Astrocyte of the cerebellum (primary cell): ENCODE measurements at regions not wholly inside any gene's neighbourhood (a gene's known extent, or its start where the extent isn't known, plus 50 kb on each side); places are given as distances from the start of the nearest gene placed in this dataset.
"Not testable (repeated sequence)": the region's sequence is repeated elsewhere in the genome, so short reads cannot be mapped to it uniquely, and the experiment has no call there.

ENCODE experiments used
- DNase-seq: peaks from one replicate; pipeline ENCODE4 v3.0.0-alpha.2; 2011; ENCODE audit warnings: low read depth
- H3K4me3 ChIP-seq: 2 replicates; pipeline ENCODE4 v1.5.1; 2011; ENCODE audit warnings: mild to moderate bottlenecking, low read depth, low read length, moderate library complexity
- in situ Hi-C: cut with HindIII; loops from 2 replicates; pipeline ENCODE4 v1.10.0; 2017; ENCODE audit warnings: low sequenced_read_pairs
- TF ChIP-seq, protein P1 (sequence below): IDR thresholded peaks from 2 replicates; pipeline ENCODE4 v1.5.1; 2012; ENCODE audit warnings: low read length, low read depth, moderate library complexity, mild to moderate bottlenecking; ENCODE audit errors: missing control alignments

DNA sequence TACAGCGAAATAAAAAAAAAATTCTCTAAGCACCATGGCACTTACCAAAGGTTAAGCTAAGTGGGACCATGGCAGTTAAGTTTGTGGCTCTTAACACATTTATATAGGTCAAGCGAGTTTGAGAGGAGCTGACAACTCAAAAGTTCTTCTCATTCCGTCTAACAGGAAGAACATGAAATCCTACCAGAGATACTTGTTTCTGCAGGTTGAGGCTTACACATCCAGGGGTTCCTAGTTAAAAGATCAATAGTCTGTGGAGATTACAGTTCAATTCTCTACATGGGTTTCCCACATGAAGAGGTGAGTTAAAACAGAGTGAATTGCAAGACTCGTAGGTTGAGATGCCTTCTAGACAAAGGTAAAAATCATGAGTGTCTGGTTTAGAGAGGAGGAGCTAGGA is 142.6 kb downstream of the EMP1 start:
- H3K4me3 ChIP-seq, result no peak overlapping the region

DNA sequence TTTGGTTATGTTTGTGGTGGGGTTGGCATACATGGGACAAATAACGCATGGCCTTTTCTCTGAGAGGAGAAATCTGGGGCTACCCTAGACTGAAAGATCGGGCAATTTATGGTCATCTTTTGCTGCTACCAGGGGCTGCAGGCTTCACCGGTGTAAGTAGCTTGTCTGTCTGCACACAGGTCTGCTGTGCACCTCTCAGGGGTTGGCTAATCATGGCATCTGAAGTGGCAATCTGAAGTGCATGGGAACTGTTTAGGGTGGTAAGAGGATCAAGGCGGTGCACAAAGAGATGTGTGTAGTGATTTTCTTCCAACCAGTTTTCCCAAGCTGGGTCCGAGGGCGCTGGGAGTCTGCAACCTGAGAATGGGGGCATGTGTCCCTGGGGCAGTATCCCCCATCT is 141.3 kb downstream of the EMP1 start:
- in situ Hi-C loops, result no loop called here
- TF ChIP-seq, protein P1, sequence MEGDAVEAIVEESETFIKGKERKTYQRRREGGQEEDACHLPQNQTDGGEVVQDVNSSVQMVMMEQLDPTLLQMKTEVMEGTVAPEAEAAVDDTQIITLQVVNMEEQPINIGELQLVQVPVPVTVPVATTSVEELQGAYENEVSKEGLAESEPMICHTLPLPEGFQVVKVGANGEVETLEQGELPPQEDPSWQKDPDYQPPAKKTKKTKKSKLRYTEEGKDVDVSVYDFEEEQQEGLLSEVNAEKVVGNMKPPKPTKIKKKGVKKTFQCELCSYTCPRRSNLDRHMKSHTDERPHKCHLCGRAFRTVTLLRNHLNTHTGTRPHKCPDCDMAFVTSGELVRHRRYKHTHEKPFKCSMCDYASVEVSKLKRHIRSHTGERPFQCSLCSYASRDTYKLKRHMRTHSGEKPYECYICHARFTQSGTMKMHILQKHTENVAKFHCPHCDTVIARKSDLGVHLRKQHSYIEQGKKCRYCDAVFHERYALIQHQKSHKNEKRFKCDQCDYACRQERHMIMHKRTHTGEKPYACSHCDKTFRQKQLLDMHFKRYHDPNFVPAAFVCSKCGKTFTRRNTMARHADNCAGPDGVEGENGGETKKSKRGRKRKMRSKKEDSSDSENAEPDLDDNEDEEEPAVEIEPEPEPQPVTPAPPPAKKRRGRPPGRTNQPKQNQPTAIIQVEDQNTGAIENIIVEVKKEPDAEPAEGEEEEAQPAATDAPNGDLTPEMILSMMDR, result no peak
- DNase-seq, result no peak
- H3K4me3 ChIP-seq, result no peak overlapping the region

More for the DNA sequence above, 142.6 kb downstream of the EMP1 start:
- in situ Hi-C loops, result no loop called here
- DNase-seq, result no peak
- TF ChIP-seq, protein P1, result no peak

DNA sequence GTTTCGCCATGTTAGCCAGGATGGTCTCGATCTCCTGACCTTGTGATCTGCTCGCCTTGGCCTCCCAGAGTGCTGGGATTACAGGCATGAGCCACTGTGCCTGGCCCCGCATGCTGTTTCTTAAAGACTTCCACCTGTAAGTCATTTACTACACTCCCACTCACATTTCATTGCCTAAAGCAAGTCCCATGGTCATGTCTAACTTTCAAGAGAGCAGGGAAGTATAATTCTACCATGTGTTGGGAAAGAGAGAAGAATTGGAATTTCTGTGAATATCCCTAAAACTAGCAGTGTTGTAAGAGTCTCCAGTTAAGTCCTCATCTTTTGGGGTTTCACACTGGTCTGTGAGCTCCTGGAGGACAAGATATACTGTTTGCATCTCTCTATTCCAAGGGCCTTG is 139.7 kb downstream of the EMP1 start:
- H3K4me3 ChIP-seq, result no peak overlapping the region
- TF ChIP-seq, protein P1, result no peak
- in situ Hi-C loops, result no loop called here
- DNase-seq, result no peak

DNA sequence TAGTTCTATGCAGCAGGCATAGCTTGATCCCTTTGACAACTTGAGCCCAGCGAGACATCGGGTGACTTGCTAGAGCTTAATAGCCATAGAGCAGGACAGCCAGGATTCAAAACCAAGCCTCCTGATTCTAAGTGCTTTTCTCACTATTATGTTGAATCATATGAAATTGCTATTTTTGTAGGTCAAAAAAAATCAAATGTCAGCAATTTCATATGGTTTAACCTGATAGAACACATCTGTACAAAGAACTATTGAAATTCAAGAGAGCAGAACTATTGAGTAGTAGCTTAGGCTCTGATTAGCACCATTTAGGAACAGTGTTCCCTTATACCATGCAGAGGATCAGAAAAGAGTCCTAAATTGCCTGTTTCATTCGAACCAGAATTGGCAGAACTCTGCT is 132.0 kb downstream of the EMP1 start:
- in situ Hi-C loops, result no loop called here
- no peak for DNase-seq
- H3K4me3 ChIP-seq, result no peak overlapping the region
- TF ChIP-seq, protein P1, result no peak

DNA sequence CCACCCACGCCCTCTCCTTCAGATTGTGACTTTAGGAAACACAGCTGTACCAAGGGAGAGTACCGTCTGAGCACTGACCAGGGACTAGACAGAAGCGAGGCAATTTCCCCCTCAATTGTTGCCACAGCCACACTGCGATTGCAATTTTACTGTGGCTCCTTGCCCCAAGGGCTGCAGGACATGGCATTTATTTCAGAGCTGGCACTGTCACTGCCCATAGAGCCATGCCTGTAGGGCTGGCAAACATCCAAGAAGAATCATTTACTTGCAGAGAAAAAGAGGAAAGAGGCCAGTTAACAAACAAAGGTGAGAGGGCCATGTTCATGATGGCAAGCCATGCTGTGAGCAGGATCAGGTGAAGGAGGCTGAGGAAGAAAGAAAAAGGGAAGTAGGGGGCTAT is 129.6 kb downstream of the EMP1 start:
- no peak overlapping the region for H3K4me3 ChIP-seq
- TF ChIP-seq, protein P1, result no peak
- DNase-seq, result no peak
- in situ Hi-C loops, result no loop called here

DNA sequence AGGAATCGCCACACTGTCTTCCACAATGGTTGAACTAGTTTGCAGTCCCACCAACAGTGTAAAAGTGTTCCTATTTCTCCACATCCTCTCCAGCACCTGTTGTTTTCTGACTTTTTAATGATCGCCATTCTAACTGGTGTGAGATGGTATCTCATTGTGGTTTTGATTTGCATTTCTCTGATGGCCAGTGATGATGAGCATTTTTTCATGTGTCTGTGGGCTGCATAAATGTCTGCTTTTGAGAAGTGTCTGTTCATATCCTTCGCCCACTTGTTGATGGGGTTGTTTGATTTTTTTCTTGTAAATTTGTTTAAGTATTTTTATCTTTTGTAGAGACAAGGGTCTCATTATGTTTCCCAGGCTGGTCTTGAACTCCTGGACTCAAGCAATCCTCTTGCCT is 128.5 kb downstream of the EMP1 start:
- H3K4me3 ChIP-seq, DNase-seq, in situ Hi-C loops: not testable (repeated sequence)

DNA sequence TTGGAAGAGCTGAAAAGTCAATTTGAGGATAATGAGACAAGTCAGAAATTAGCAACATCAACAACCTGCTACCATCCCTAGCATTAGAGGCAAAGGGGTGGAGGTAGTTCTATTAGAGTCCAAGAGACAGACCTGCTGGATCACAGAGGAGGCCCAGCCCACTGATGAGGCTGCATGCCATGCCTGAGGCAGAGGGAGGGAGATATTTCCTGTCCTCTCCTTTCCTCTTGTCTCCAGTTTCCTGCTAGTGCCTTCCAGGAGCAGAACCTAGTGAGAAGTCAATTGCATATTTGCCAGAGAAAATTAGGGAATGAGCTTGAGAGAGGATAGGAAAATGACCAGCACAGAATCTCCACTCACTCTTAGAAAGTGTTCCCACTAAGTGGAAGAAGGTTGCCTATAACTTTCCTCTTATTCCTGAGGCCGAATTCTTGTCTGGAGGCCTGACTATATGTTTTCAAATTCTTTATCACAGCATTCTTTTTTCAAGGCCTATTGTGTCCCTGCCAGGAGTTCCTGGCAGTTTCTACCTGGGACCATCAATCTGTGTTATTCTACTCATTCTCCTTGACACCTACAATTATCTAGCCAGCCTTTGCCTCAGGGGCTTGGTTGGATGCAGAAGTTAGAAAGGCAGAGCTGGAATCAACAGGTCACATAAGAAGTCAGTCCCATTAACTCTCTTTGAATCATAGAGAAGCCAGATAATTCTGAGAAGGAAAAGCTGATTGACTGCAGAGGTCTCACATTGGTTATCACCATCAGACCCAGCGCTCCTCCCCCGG is 121.9 kb downstream of the EMP1 start:
- no peak for DNase-seq
- no peak overlapping the region for H3K4me3 ChIP-seq
- in situ Hi-C loops, result no loop called here
- TF ChIP-seq, protein P1, result no peak
